Gastroesophageal sphincter (tissue), 3 donors: ENCODE measurements at regions not wholly inside any gene's neighbourhood (a gene's known extent, or its start where the extent isn't known, plus 50 kb on each side); places are given as distances from the start of the nearest gene placed in this dataset.

ENCODE experiments used
- EP300 ChIP-seq: sonication (generic); formaldehyde crosslinking; IDR thresholded peaks from one replicate; pipeline ENCODE4 v1.6.1; 2017; ENCODE audit warnings: antibody characterized with exemption, mild to moderate bottlenecking
- POLR2A ChIP-seq, 2 donors: fragments of 450-650 bp; IDR thresholded peaks; one replicate each; pipeline ENCODE4 v1.6.1; 2017; ENCODE audit warnings: antibody characterized with exemption in 2 of 2, mild to moderate bottlenecking in 2 of 2, moderate library complexity in 1 of 2
- TF ChIP-seq, protein P1 (sequence below), 4 experiments: fragments of 200-600 bp in 2 of 4; fragments of 450-650 bp in 2 of 4; sonication (generic) in 1 of 4; IDR thresholded peaks; one replicate each; pipeline ENCODE4 v1.5.1; 2017 to 2019; ENCODE audit warnings: antibody characterized with exemption in 4 of 4, mild to moderate bottlenecking in 2 of 4, moderate library complexity in 2 of 4

- TF ChIP-seq, protein P1, sequence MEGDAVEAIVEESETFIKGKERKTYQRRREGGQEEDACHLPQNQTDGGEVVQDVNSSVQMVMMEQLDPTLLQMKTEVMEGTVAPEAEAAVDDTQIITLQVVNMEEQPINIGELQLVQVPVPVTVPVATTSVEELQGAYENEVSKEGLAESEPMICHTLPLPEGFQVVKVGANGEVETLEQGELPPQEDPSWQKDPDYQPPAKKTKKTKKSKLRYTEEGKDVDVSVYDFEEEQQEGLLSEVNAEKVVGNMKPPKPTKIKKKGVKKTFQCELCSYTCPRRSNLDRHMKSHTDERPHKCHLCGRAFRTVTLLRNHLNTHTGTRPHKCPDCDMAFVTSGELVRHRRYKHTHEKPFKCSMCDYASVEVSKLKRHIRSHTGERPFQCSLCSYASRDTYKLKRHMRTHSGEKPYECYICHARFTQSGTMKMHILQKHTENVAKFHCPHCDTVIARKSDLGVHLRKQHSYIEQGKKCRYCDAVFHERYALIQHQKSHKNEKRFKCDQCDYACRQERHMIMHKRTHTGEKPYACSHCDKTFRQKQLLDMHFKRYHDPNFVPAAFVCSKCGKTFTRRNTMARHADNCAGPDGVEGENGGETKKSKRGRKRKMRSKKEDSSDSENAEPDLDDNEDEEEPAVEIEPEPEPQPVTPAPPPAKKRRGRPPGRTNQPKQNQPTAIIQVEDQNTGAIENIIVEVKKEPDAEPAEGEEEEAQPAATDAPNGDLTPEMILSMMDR (IDR thresholded peaks at IDR 0.05): no peak
- no peak for TF ChIP-seq EP300
- no peak for TF ChIP-seq POLR2A (IDR thresholded peaks at IDR 0.05)
Observed at GRCh38 chr3:106086636-106087035, 217.8 kb upstream of the CBLB start.
